GM12878 (cell line): ENCODE measurements at regions not wholly inside any gene's neighbourhood (a gene's known extent, or its start where the extent isn't known, plus 50 kb on each side); places are given as distances from the start of the nearest gene placed in this dataset.

Experiments used
- ATAC-seq: fragments of 200-7000 bp; cut with Tn5 transposase; 3 replicates; pipeline ENCODE4 v1.9.1; 2020; ENCODE audit warnings: mild to moderate bottlenecking, moderate library complexity
- BruUV-seq: library from RNA; stranded (reverse); fragments of 400-500 nt; replicated peaks from 2 replicates; lab custom pipeline; 2021; lab: Mats Ljungman, UMichigan
- CTCF ChIA-PET: fragments of 300-600 bp; sonication (Branson Sonifier 250); formaldehyde crosslinking; extraction: SDS; loops from one replicate; lab custom pipeline; 2021; ENCODE audit warnings: inconsistent platforms; lab: Yijun Ruan, JAX
- POLR2A ChIA-PET: fragments of 350-600 bp; formaldehyde crosslinking; extraction: SDS; loops from one replicate; lab custom pipeline; 2021; ENCODE audit warnings: inconsistent platforms; lab: Charles Lee
- RAD21 ChIA-PET: fragments of 300-600 bp; sonication (Branson Sonifier 250); formaldehyde crosslinking; loops from one replicate; lab custom pipeline; 2023; ENCODE audit warnings: antibody characterized with exemption; ENCODE audit not compliant: unreplicated experiment; lab: Charles Lee
- SMC1A ChIA-PET: fragments of 300-600 bp; sonication (Branson Sonifier 250); formaldehyde crosslinking; loops from one replicate; lab custom pipeline; 2023; ENCODE audit not compliant: unreplicated experiment, uncharacterized antibody; lab: Charles Lee
- DNase-seq: peaks from one replicate; pipeline ENCODE4 v3.0.0-alpha.2; 2011; ENCODE audit warnings: low read depth, low spot score
- FAIRE-seq: peaks from 3 replicates; lab custom pipeline; 2011; peaks lifted over from hg19 to GRCh38; lab: Jason Lieb, UNC
- H2AFZ ChIP-seq: 2 replicates; pipeline ENCODE4 v1.6.0; 2011; ENCODE audit warnings: low read depth, low read length, control low read depth; ENCODE audit not compliant: control insufficient read depth
- H3K27ac ChIP-seq: 2 replicates; pipeline ENCODE4 v1.5.1; 2011; ENCODE audit warnings: control low read depth; ENCODE audit not compliant: control insufficient read depth, insufficient read depth
- H3K27me3 ChIP-seq, 2 experiments: replicated peaks in 1 of 2; 2 replicates each; pipeline versions ENCODE4 v1.6.0 to v1.6.1; 2011; ENCODE audit warnings: low read length in 1 of 2; ENCODE audit not compliant: control insufficient read depth in 2 of 2, insufficient read depth in 2 of 2
- H3K36me3 ChIP-seq, 2 experiments: 2 replicates each; pipeline ENCODE4 v1.5.1; 2011; ENCODE audit warnings: low read length in 1 of 2; ENCODE audit not compliant: control insufficient read depth in 2 of 2, insufficient read depth in 2 of 2
- H3K4me1 ChIP-seq: 2 replicates; pipeline ENCODE4 v1.6.1; 2011; ENCODE audit warnings: mild to moderate bottlenecking, low read length, moderate library complexity, mixed read lengths; ENCODE audit not compliant: control insufficient read depth, insufficient read depth
- H3K4me2 ChIP-seq: 2 replicates; pipeline ENCODE4 v1.6.0; 2011; ENCODE audit warnings: control low read depth; ENCODE audit not compliant: control insufficient read depth, insufficient read depth
- H3K4me3 ChIP-seq: fragments of 200-600 bp; sonication (generic); 2 replicates; pipeline ENCODE4 v1.5.1; 2016
- H3K79me2 ChIP-seq: 2 replicates; pipeline ENCODE4 v1.6.0; 2011; ENCODE audit warnings: low read length; ENCODE audit not compliant: control insufficient read depth, insufficient read depth
- H3K9ac ChIP-seq: 2 replicates; pipeline ENCODE4 v1.8.0; 2011; ENCODE audit warnings: low read length, control low read depth, mixed read lengths; ENCODE audit not compliant: control insufficient read depth, insufficient read depth
- H3K9me3 ChIP-seq: replicated peaks from 3 replicates; pipeline ENCODE4 v1.5.1; 2011; ENCODE audit warnings: mild to moderate bottlenecking, low read length; ENCODE audit not compliant: control insufficient read depth, insufficient read depth
- H4K20me1 ChIP-seq: 2 replicates; pipeline ENCODE4 v1.6.0; 2011; ENCODE audit not compliant: control insufficient read depth, insufficient read depth
- FOS ChIP-seq: IDR thresholded peaks from 3 replicates; pipeline ENCODE4 v1.6.1; 2011; ENCODE audit warnings: borderline replicate concordance; ENCODE audit not compliant: insufficient read length; ENCODE audit errors: extremely low read depth
- GABPA ChIP-seq: IDR thresholded peaks from 2 replicates; pipeline ENCODE4 v1.6.1; 2014; ENCODE audit warnings: antibody characterized with exemption, low read depth, mild to moderate bottlenecking, inconsistent platforms
- MTA2 ChIP-seq: fragments of 450-650 bp; IDR thresholded peaks from 2 replicates; pipeline ENCODE4 v1.6.1; 2016; ENCODE audit warnings: low read depth, mild to moderate bottlenecking, moderate library complexity
- RB1 ChIP-seq: fragments of 450-650 bp; formaldehyde crosslinking; IDR thresholded peaks from 2 replicates; pipeline ENCODE4 v1.6.1; 2017; ENCODE audit warnings: mild to moderate bottlenecking, borderline replicate concordance
- SP1 ChIP-seq: IDR thresholded peaks from one replicate; pipeline ENCODE4 v1.6.1; 2011; ENCODE audit warnings: low read depth, low read length
- SRF ChIP-seq, 2 experiments: IDR thresholded peaks; 2 replicates each; pipeline ENCODE4 v1.6.1; 2011; ENCODE audit warnings: low read depth in 2 of 2, low read length in 2 of 2, mild to moderate bottlenecking in 1 of 2, moderate library complexity in 1 of 2
- WRNIP1 ChIP-seq: IDR thresholded peaks from 2 replicates; pipeline ENCODE4 v1.6.1; 2011; ENCODE audit warnings: low read depth, low read length, improper control_type of control experiment, borderline replicate concordance
- YY1 ChIP-seq: IDR thresholded peaks from 2 replicates; pipeline ENCODE4 v1.6.1; 2011; ENCODE audit warnings: low read depth, mild to moderate bottlenecking, low read length
- WGBS: methylation state at CpG from one replicate; pipeline ENCODE4 v1.1.6; 2016; ENCODE audit warnings: low lambda C conversion rate; ENCODE audit not compliant: insufficient replicate concordance, insufficient coverage; ENCODE audit errors: missing lambda C conversion rate; 5-methylcytosine and 5-hydroxymethylcytosine counted together
- in situ Hi-C: fragments of 300-500 bp; cut with MboI; formaldehyde crosslinking; loops from 9 replicates; pipeline ENCODE4 v1.14.3; 2018; ENCODE audit warnings: mixed read lengths
- intact Hi-C: fragments of 100-400 bp; cut with micrococcal nuclease; formaldehyde crosslinking; loops from one replicate; pipeline ENCODE4 v1.14.2; 2022; ENCODE audit not compliant: unreplicated experiment
- TF ChIP-seq, protein P1 (sequence below): fragments of 450-650 bp; conservative IDR thresholded peaks from 2 replicates; pipeline ENCODE4 v1.6.1; 2017; ENCODE audit warnings: mild to moderate bottlenecking, moderate library complexity
- TF ChIP-seq, protein P2 (sequence below): IDR thresholded peaks from 2 replicates; pipeline ENCODE4 v1.6.1; 2012; ENCODE audit warnings: low read depth, low read length, improper control_type of control experiment

DNA sequence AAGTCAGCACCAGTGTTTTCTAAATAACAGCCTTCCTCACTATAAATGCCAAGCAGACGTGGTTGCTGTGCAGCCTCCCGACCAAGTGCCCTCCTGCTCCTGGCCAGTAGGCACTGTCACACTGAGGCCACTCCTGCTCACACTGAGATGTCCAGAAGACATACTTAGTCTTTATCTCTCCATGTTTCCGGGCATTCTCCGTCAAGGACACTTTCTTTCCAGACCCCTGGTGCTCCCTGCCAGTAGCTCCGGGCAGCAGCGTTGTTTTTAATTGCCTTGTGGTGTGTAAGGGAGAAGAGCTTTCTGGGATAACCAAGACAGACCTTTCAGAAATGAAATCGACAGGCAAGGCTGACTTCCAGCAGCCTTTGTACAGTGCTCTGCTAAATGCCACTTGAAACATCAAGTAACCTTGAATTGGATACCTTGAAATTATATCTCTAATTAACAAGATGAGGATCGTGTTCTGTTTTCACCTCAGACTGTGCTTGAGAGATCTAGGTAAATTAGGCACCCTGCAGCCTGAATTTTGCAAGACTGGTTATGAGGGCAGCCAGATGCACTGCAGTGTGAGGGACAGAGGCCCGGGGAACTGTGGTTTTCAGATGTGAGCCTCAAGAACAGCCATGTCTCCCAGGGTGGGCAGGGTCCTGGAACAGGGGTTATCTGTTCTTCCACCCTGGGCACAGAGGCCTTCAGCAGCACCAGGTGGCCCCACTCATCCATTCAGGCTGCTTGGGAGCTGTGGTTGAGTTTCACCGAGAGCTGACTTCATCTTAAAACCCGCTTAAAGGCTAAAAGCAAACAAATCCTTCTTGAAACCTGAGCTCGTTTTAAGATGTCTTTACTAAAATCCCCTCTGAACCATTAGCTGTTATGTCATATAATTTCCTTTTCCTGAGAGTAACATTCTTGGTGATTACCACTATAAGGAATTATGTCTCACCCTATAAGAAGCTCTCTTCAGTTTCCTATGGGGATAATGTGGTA lies 105.5 kb upstream of the IL12A start:
- no TSS peak for BruUV-seq
- Histone ChIP-seq H2AFZ (no peak overlapping the region; the same call in 1 of the 2 replicates), H4K20me1 (no peaks in the 10 kb centered on the region), H3K27ac (no peak overlapping the region), H3K4me2 (no peak overlapping the region)
- CTCF ChIA-PET = interaction anchor here (0.7 to 19.3 kb wide), 22 partner anchors 9 to 531 kb away, joined by 3 to 843 read pairs (median 27); partner anchors contain the start of gene IL12A
- in situ Hi-C loops = loop anchor here (5.0 kb wide), 1 partner anchor 119 kb away; no protein-coding TSS in a partner anchor
- no peak for FAIRE-seq
- TF ChIP-seq, protein P1, sequence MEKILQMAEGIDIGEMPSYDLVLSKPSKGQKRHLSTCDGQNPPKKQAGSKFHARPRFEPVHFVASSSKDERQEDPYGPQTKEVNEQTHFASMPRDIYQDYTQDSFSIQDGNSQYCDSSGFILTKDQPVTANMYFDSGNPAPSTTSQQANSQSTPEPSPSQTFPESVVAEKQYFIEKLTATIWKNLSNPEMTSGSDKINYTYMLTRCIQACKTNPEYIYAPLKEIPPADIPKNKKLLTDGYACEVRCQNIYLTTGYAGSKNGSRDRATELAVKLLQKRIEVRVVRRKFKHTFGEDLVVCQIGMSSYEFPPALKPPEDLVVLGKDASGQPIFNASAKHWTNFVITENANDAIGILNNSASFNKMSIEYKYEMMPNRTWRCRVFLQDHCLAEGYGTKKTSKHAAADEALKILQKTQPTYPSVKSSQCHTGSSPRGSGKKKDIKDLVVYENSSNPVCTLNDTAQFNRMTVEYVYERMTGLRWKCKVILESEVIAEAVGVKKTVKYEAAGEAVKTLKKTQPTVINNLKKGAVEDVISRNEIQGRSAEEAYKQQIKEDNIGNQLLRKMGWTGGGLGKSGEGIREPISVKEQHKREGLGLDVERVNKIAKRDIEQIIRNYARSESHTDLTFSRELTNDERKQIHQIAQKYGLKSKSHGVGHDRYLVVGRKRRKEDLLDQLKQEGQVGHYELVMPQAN = no peak
- no peak for TF ChIP-seq SP1
- TF ChIP-seq MTA2 = no peak
- no peak for TF ChIP-seq WRNIP1
- TF ChIP-seq, protein P2, sequence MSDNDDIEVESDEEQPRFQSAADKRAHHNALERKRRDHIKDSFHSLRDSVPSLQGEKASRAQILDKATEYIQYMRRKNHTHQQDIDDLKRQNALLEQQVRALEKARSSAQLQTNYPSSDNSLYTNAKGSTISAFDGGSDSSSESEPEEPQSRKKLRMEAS = no peak
- TF ChIP-seq YY1 = no peak
- TF ChIP-seq FOS = no peak
- no peak for TF ChIP-seq SRF (IDR thresholded peaks at IDR 0.05; ENCODE audit: low read depth in 2 of 2, low read length in 2 of 2)
- no peak for TF ChIP-seq GABPA
- TF ChIP-seq RB1 = no peak
- TF ChIP-seq, all 136 proteins: peak for 0
- no peak overlapping the region for H3K9ac ChIP-seq
- DNase-seq (no peak), ATAC-seq (peak; percentile 11; the same call in 1 of the 3 replicates)
- SMC1A ChIA-PET = interaction anchor here (0.6 to 22.1 kb wide), 20 partner anchors 10 to 778 kb away, joined by 3 to 589 read pairs (median 8); partner anchors contain the start of gene IL12A
- H3K4me3 ChIP-seq = no peak overlapping the region
- H3K79me2 ChIP-seq = no peaks in the 10 kb centered on the region
- H3K4me1 ChIP-seq = no peaks in the 10 kb centered on the region
- no peaks in the 10 kb centered on the region for H3K36me3 ChIP-seq
- RAD21 ChIA-PET = interaction anchor here (0.6 to 11.3 kb wide), 11 partner anchors 10 to 543 kb away, joined by 3 to 387 read pairs (median 8); partner anchors contain the start of gene IL12A
- intact Hi-C loops = loop anchor here (5.0 to 10.0 kb wide), 3 partner anchors 56 to 342 kb away; partner anchors contain the start of gene C3orf80
- H3K9me3 ChIP-seq = no peaks in the 10 kb centered on the region
- WGBS = 40% methylated on average over 12 of the region's 12 CpGs
- POLR2A ChIA-PET = interaction anchor here (0.6 to 3.6 kb wide), 2 partner anchors 122 to 451 kb away, joined by 3 to 16 read pairs; no protein-coding TSS in a partner anchor
- H3K27me3 ChIP-seq = 0 out of 4 replicates have a peak, but pooled peaks cover 0 to under 1% of the 10 kb centered on the region in 2 experiments
